Transverse colon (tissue), 4 donors: ENCODE measurements at regions not wholly inside any gene's neighbourhood (a gene's known extent, or its start where the extent isn't known, plus 50 kb on each side); places are given as distances from the start of the nearest gene placed in this dataset.

Experiments
- DNase-seq: peaks from one replicate; pipeline ENCODE4 v3.0.0-alpha.2; 2019
- H3K27ac ChIP-seq, 4 donors: fragments of 200-600 bp; sonication (generic); 2 replicates each; pipeline ENCODE4 v1.5.1; 2016 to 2018; ENCODE audit warnings: inconsistent platforms in 4 of 4
- H3K27me3 ChIP-seq: fragments of 200-600 bp; sonication (generic); 2 replicates; pipeline ENCODE4 v1.5.1; 2017; ENCODE audit warnings: inconsistent platforms
- H3K36me3 ChIP-seq, 4 donors: fragments of 200-600 bp; sonication (generic); 2 replicates each; pipeline ENCODE4 v1.5.1; 2017 to 2019; ENCODE audit warnings: inconsistent platforms in 4 of 4
- H3K4me1 ChIP-seq, 4 donors: fragments of 200-600 bp; sonication (generic); 2 replicates each; pipeline ENCODE4 v1.5.1; 2017 to 2020; ENCODE audit warnings: inconsistent platforms in 4 of 4
- H3K4me3 ChIP-seq, 4 donors: fragments of 200-600 bp; sonication (generic); 1 replicate in 1 of 4; 2 replicates in 3 of 4; pipeline versions ENCODE4 v1.5.1 to v1.6.1; 2017 to 2019; ENCODE audit warnings: inconsistent platforms in 4 of 4
- H3K9me3 ChIP-seq, 2 donors: fragments of 200-600 bp; sonication (generic); 2 replicates each; pipeline ENCODE4 v1.5.1; 2017 to 2019; ENCODE audit warnings: inconsistent platforms in 2 of 2
- CTCF ChIP-seq, 5 experiments: fragments of 200-600 bp in 3 of 5; fragments of 450-650 bp in 2 of 5; sonication (generic) in 3 of 5; IDR thresholded peaks; 1 replicate in 2 of 5; 2 replicates in 3 of 5; pipeline ENCODE4 v1.5.1; 2016 to 2017; ENCODE audit warnings: antibody characterized with exemption in 5 of 5, inconsistent platforms in 3 of 5, mild to moderate bottlenecking in 2 of 5, moderate library complexity in 1 of 5
- EP300 ChIP-seq: sonication (generic); formaldehyde crosslinking; IDR thresholded peaks from one replicate; pipeline ENCODE4 v1.6.1; 2017; ENCODE audit warnings: antibody characterized with exemption, low read depth
- POLR2A ChIP-seq: fragments of 450-650 bp; IDR thresholded peaks from one replicate; pipeline ENCODE4 v1.6.1; 2016; ENCODE audit warnings: antibody characterized with exemption, mild to moderate bottlenecking, moderate library complexity
- POLR2AphosphoS5 ChIP-seq, 3 donors: sonication (generic); formaldehyde crosslinking; IDR thresholded peaks; one replicate each; pipeline ENCODE4 v1.6.1; 2016; ENCODE audit warnings: antibody characterized with exemption in 3 of 3
- WGBS, 2 donors: methylation state at CpG; one replicate each; pipeline ENCODE4 v1.1.5; 2018; ENCODE audit warnings: low coverage in 1 of 2; 5-methylcytosine and 5-hydroxymethylcytosine counted together
- in situ Hi-C, 4 donors: fragments of 200-750 bp; cut with MboI; loops; one replicate each; pipeline versions ENCODE4 v1.15.0 to v1.15.1; 2017; ENCODE audit warnings: low sequenced_read_pairs in 3 of 4, low pct_ligation_motif_present in 1 of 4, low pct_unique_long_range_greater_than_20kb in 1 of 4
- intact Hi-C: fragments of 100-400 bp; cut with DNase I; formaldehyde crosslinking; loops from one replicate; pipeline ENCODE4 v1.15.1; 2023; ENCODE audit warnings: low total_unique reads

- in situ Hi-C loops (no loop called here), intact Hi-C loops (no loop called here)
Measured at GRCh38 chr20:11210611-11211010, 536.8 kb upstream of the JAG1 start.

DNA sequence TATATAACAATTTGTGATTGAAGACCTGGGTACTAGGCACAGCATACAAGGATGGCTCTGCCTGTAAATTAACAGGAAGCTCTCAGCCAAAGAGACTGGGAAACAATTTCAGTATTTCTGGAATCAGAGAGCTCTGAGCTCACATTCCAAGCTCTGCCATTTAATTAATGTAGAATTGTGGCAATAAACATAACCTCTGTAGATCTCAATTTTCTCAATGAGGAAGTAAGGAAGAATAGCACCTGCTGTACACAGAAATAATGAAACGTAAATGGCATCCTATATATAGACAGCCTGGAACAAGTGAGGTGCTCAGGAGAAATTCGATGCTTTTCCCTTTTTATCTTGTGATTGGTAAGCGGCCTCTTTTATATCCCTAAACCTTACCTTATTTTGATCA lies 538.5 kb upstream of the JAG1 start:
- H3K4me3 ChIP-seq = no peak overlapping the region
- intact Hi-C loops = no loop called here
- H3K36me3 ChIP-seq = no peaks in the 10 kb centered on the region
- no peak for DNase-seq
- H3K27ac ChIP-seq = no peak overlapping the region
- peaks cover 0 to 19% (median 10%) of the 10 kb centered on the region in 4 donors for H3K4me1 ChIP-seq
- no peaks in the 10 kb centered on the region for H3K9me3 ChIP-seq
- 50 to 64% methylated on average over 3 of the region's 3 CpGs for WGBS, 2 donors
- in situ Hi-C loops = no loop called here
- no peaks in the 10 kb centered on the region for H3K27me3 ChIP-seq
- TF ChIP-seq POLR2A = no peak
- TF ChIP-seq CTCF (IDR thresholded peaks at IDR 0.05) = no peak
- no peak for TF ChIP-seq POLR2AphosphoS5 (IDR thresholded peaks at IDR 0.05)
- TF ChIP-seq EP300 = no peak

More at GRCh38 chr20:11210611-11211010, 536.8 kb upstream of the JAG1 start:
- no peak for TF ChIP-seq CTCF (IDR thresholded peaks at IDR 0.05)
- TF ChIP-seq EP300 = no peak
- no peak for TF ChIP-seq POLR2A
- TF ChIP-seq POLR2AphosphoS5 (IDR thresholded peaks at IDR 0.05) = no peak
- DNase-seq = no peak
- Histone ChIP-seq H3K27ac (no peak overlapping the region), H3K4me3 (no peak overlapping the region), H3K9me3 (no peaks in the 10 kb centered on the region), H3K4me1 (peaks cover 0 to 12% (median 4%) of the 10 kb centered on the region in 4 donors), H3K36me3 (no peaks in the 10 kb centered on the region), H3K27me3 (no peaks in the 10 kb centered on the region)
- WGBS, 2 donors = 78 to 87% methylated on average over 5 of the region's 5 CpGs

- H3K27me3 ChIP-seq = no peaks in the 10 kb centered on the region
- DNase-seq = no peak
- H3K27ac ChIP-seq = no peak overlapping the region
- TF ChIP-seq CTCF (IDR thresholded peaks at IDR 0.05) (no peak), POLR2AphosphoS5 (IDR thresholded peaks at IDR 0.05) (no peak), EP300 (no peak), POLR2A (no peak)
- intact Hi-C loops (no loop called here), in situ Hi-C loops (no loop called here)
- H3K4me1 ChIP-seq = peaks cover 0 to 25% (median 13%) of the 10 kb centered on the region in 4 donors
- H3K9me3 ChIP-seq = no peaks in the 10 kb centered on the region
- no peaks in the 10 kb centered on the region for H3K36me3 ChIP-seq
- no peak overlapping the region for H3K4me3 ChIP-seq
- 68 to 88% methylated on average over 4 to 5 of the region's 5 CpGs for WGBS, 2 donors
Measured at GRCh38 chr20:11212902-11213301, 539.1 kb upstream of the JAG1 start.

DNA sequence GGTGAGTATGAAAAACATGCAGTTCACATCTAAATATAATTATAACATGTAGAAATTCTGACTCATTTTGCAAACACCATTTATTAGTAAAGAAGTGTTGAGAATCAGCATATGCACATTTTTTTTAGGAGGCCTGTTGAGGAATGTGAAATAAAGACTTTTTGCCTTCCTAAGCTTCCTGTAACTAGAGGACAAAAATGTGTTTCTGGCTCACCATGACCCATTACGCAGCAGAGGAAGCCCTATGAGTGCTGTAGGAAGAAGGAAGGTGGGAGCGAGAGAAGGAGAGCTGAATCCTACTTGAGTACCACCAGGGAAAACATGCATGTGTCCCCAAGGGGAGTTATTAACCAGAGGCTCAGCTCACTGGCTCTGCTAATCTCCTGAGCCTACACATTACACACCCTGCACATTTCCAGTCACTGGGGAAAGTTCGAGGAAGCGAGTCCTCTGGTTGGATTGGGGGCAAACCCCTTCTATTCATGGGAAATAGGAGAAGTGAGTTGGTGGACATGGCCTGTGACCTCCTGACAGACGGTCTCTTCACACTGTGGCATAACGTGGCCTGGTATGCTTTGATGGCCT lies 540.5 kb upstream of the JAG1 start:
- H3K9me3 ChIP-seq = no peaks in the 10 kb centered on the region
- no peaks in the 10 kb centered on the region for H3K36me3 ChIP-seq
- no peak for DNase-seq
- H3K4me3 ChIP-seq = no peak overlapping the region
- no peak for TF ChIP-seq CTCF (IDR thresholded peaks at IDR 0.05)
- TF ChIP-seq EP300 = no peak
- no peak for TF ChIP-seq POLR2A
- TF ChIP-seq POLR2AphosphoS5 (IDR thresholded peaks at IDR 0.05) = no peak
- peaks cover 0 to 29% (median 16%) of the 10 kb centered on the region in 4 donors for H3K4me1 ChIP-seq
- no peak overlapping the region for H3K27ac ChIP-seq
- intact Hi-C loops (no loop called here), in situ Hi-C loops (no loop called here)
- H3K27me3 ChIP-seq = no peaks in the 10 kb centered on the region
- 70 to 83% methylated on average over 3 to 6 of the region's 6 CpGs for WGBS, 2 donors
